GM18519 (cell line): ENCODE measurements at regions not wholly inside any gene's neighbourhood (a gene's known extent, or its start where the extent isn't known, plus 50 kb on each side); places are given as distances from the start of the nearest gene placed in this dataset.
"Not testable (repeated sequence)": the region's sequence is repeated elsewhere in the genome, so short reads cannot be mapped to it uniquely, and the experiment has no call there.

Experiments used
- ATAC-seq: cut with Tn5 transposase; IDR thresholded peaks from one replicate; pipeline ENCODE4 v1.9.1; 2021; ENCODE audit warnings: mild to moderate bottlenecking, moderate library complexity; ENCODE audit not compliant: unreplicated experiment, low FRiP score

GRCh38 chr2:146608490-146608889, 1236.3 kb upstream of the ACVR2A start:
- no peak for ATAC-seq

GRCh38 chr2:146604521-146604920, 1240.3 kb upstream of the ACVR2A start:
- no peak for ATAC-seq

- ATAC-seq, result no peak
These were observed 1242.0 kb upstream of the ACVR2A start for GRCh38 chr2:146602856-146603255.

- ATAC-seq, result no peak
These were observed 1242.4 kb upstream of the ACVR2A start for GRCh38 chr2:146602383-146602782.

GRCh38 chr2:146598791-146599190, 1246.0 kb upstream of the ACVR2A start:
- ATAC-seq, result no peak

GRCh38 chr2:146597291-146597690, 1247.5 kb upstream of the ACVR2A start:
- no peak for ATAC-seq

- no peak for ATAC-seq
These were observed 1252.9 kb upstream of the ACVR2A start for GRCh38 chr2:146591908-146592307.

- no peak for ATAC-seq
These were observed 1257.5 kb upstream of the ACVR2A start for GRCh38 chr2:146587291-146587713.

- ATAC-seq, result no peak
These were observed 1260.5 kb upstream of the ACVR2A start for GRCh38 chr2:146584316-146584715.

- no peak for ATAC-seq
These were observed 1265.5 kb upstream of the ACVR2A start for GRCh38 chr2:146579147-146579930.

- no peak for ATAC-seq
These were observed 1268.3 kb upstream of the ACVR2A start for GRCh38 chr2:146576339-146577111.

GRCh38 chr2:146572598-146572997, 1272.2 kb upstream of the ACVR2A start:
- no peak for ATAC-seq

GRCh38 chr2:146561996-146562395, 1282.8 kb upstream of the ACVR2A start:
- ATAC-seq, result no peak

- ATAC-seq, result no peak
These were observed 1297.6 kb upstream of the ACVR2A start for GRCh38 chr2:146547236-146547635.

GRCh38 chr2:146544701-146545100, 1300.1 kb upstream of the ACVR2A start:
- ATAC-seq, result no peak

GRCh38 chr2:146541896-146542295, 1302.9 kb upstream of the ACVR2A start:
- no peak for ATAC-seq

- ATAC-seq, result no peak
These were observed 1304.4 kb upstream of the ACVR2A start for GRCh38 chr2:146540271-146540932.

- not testable (repeated sequence) for ATAC-seq
These were observed 1305.1 kb upstream of the ACVR2A start for GRCh38 chr2:146539739-146540138.

- no peak for ATAC-seq
These were observed 1307.4 kb upstream of the ACVR2A start for GRCh38 chr2:146537477-146537876.

- no peak for ATAC-seq
These were observed 1312.2 kb upstream of the ACVR2A start for GRCh38 chr2:146532509-146533147.

GRCh38 chr2:146532009-146532408, 1312.8 kb upstream of the ACVR2A start:
- no peak for ATAC-seq
